ENCODE measurements at regions not wholly inside any gene's neighbourhood (a gene's known extent, or its start where the extent isn't known, plus 50 kb on each side); places are given as distances from the start of the nearest gene placed in this dataset.
A peak's percentile ranks its signal among the peaks of the same experiment; 100 is the strongest.

GRCh38 chr6:148166339-148166968 lies 176.2 kb upstream of the SASH1 start:
- DNase-seq: peak; percentile 16

GRCh38 chr6:148169706-148170105 lies 172.9 kb upstream of the SASH1 start:
- DNase-seq: no peak

GRCh38 chr6:148170286-148170685 lies 172.4 kb upstream of the SASH1 start:
- no peak for DNase-seq

- no peak for DNase-seq
Observed at GRCh38 chr6:148173548-148173947, 169.1 kb upstream of the SASH1 start.

- DNase-seq: no peak
Observed at GRCh38 chr6:148175550-148176188, 167.0 kb upstream of the SASH1 start.

- DNase-seq: no peak
Observed at GRCh38 chr6:148177589-148178233, 164.9 kb upstream of the SASH1 start.

- DNase-seq: no peak
Observed at GRCh38 chr6:148179786-148180185, 162.9 kb upstream of the SASH1 start.

- no peak for DNase-seq
Observed at GRCh38 chr6:148182378-148182777, 160.3 kb upstream of the SASH1 start.

GRCh38 chr6:148183776-148184175 lies 158.9 kb upstream of the SASH1 start:
- no peak for DNase-seq

GRCh38 chr6:148186916-148187315 lies 155.7 kb upstream of the SASH1 start:
- no peak for DNase-seq

GRCh38 chr6:148192310-148192709 lies 150.3 kb upstream of the SASH1 start:
- DNase-seq: no peak

GRCh38 chr6:148193063-148193680 lies 149.5 kb upstream of the SASH1 start:
- no peak for DNase-seq

GRCh38 chr6:148195511-148195910 lies 147.1 kb upstream of the SASH1 start:
- DNase-seq: no peak

- DNase-seq: no peak
Observed at GRCh38 chr6:148199584-148199983, 143.1 kb upstream of the SASH1 start.

- no peak for DNase-seq
Observed at GRCh38 chr6:148200293-148200692, 142.3 kb upstream of the SASH1 start.

GRCh38 chr6:148200781-148201180 lies 141.9 kb upstream of the SASH1 start:
- DNase-seq: no peak

- no peak for DNase-seq
Observed at GRCh38 chr6:148203281-148203925, 139.2 kb upstream of the SASH1 start.

- DNase-seq: no peak
Observed at GRCh38 chr6:148203970-148204369, 138.7 kb upstream of the SASH1 start.

GRCh38 chr6:148208298-148208697 lies 134.3 kb upstream of the SASH1 start:
- no peak for DNase-seq

- DNase-seq: no peak
Observed at GRCh38 chr6:148211777-148212324, 130.8 kb upstream of the SASH1 start.

GRCh38 chr6:148212366-148212765 lies 130.3 kb upstream of the SASH1 start:
- DNase-seq: no peak

- no peak for DNase-seq
Observed at GRCh38 chr6:148213366-148213765, 129.3 kb upstream of the SASH1 start.

- no peak for DNase-seq
Observed at GRCh38 chr6:148214667-148215066, 128.0 kb upstream of the SASH1 start.

Data from right kidney (tissue), 1 donor.